T-helper 17 cell (primary cell): ENCODE measurements at regions not wholly inside any gene's neighbourhood (a gene's known extent, or its start where the extent isn't known, plus 50 kb on each side); places are given as distances from the start of the nearest gene placed in this dataset.

ENCODE experiments used
- ATAC-seq: fragments of 150-1000 bp; cut with Tn5 transposase; 2 replicates; pipeline ENCODE4 v1.10.0; 2021; ENCODE audit warnings: mild to moderate bottlenecking, moderate library complexity
- DNase-seq, 3 donors: peaks; one replicate each; pipeline versions ENCODE4 v3.0.0 to v3.0.0-alpha.2; 2020 to 2021
- H3K9me3 ChIP-seq: one replicate; pipeline ENCODE4 v1.7.0; 2013; ENCODE audit warnings: low read length, mild to moderate bottlenecking; ENCODE audit not compliant: control insufficient read depth, poor library complexity, severe bottlenecking
- H3K27ac Mint-ChIP-seq: one replicate; pipeline ENCODE4 v1.8.0; 2022; ENCODE audit warnings: mild to moderate bottlenecking, moderate library complexity, mixed read lengths
- H3K27me3 Mint-ChIP-seq: one replicate; pipeline ENCODE4 v1.8.0; 2022; ENCODE audit warnings: mixed read lengths
- H3K36me3 Mint-ChIP-seq: one replicate; pipeline ENCODE4 v1.8.0; 2022; ENCODE audit warnings: low read depth, mixed read lengths
- H3K4me1 Mint-ChIP-seq: one replicate; pipeline ENCODE4 v1.8.0; 2022; ENCODE audit warnings: mild to moderate bottlenecking, mixed read lengths
- H3K4me3 Mint-ChIP-seq: one replicate; pipeline ENCODE4 v1.8.0; 2022; ENCODE audit warnings: mild to moderate bottlenecking, moderate library complexity, mixed read lengths

- Mint-ChIP-seq H3K27ac (no peak overlapping the region), H3K27me3 (no peaks in the 10 kb centered on the region), H3K4me3 (no peak overlapping the region), H3K4me1 (no peaks in the 10 kb centered on the region), H3K36me3 (no peaks in the 10 kb centered on the region)
- ATAC-seq (no peak), DNase-seq (no peak)
- no peaks in the 10 kb centered on the region for H3K9me3 ChIP-seq
Measured at GRCh38 chr5:92424785-92425426, 1041.8 kb upstream of the ARRDC3 start.

GRCh38 chr5:92421942-92422341 is 1038.8 kb upstream of the ARRDC3 start:
- ATAC-seq: no peak
- Mint-ChIP-seq H3K36me3 (no peaks in the 10 kb centered on the region), H3K4me1 (no peaks in the 10 kb centered on the region)

DNA sequence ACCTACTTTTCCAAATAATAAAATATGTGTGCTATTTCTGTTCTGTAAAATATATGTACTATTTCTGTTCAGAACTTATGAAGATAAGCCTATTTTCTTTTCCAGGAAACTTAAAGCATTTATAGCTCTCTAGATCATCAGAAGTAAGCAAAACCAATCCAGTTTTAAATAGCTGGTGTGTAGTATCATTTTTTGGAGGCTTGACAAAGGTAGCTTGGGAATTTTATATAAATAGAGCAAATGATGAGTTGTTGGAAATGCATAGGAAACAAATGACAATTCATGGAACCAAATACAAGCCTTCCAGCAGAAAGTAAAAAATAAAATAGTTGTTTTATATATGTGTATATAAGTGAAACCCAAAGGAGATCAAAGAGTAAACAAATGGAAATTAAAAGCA is 1038.1 kb upstream of the ARRDC3 start:
- H3K4me3 Mint-ChIP-seq: no peak overlapping the region
- no peak overlapping the region for H3K27ac Mint-ChIP-seq
- H3K4me1 Mint-ChIP-seq: no peaks in the 10 kb centered on the region
- H3K9me3 ChIP-seq: no peaks in the 10 kb centered on the region
- H3K27me3 Mint-ChIP-seq: no peaks in the 10 kb centered on the region
- ATAC-seq (no peak), DNase-seq (no peak)
- no peaks in the 10 kb centered on the region for H3K36me3 Mint-ChIP-seq

More at GRCh38 chr5:92421942-92422341, 1038.8 kb upstream of the ARRDC3 start:
- H3K9me3 ChIP-seq: no peaks in the 10 kb centered on the region
- Mint-ChIP-seq H3K27me3 (no peaks in the 10 kb centered on the region), H3K27ac (no peak overlapping the region), H3K4me3 (no peak overlapping the region)
- DNase-seq: no peak

- no peak overlapping the region for H3K4me3 Mint-ChIP-seq
- no peak overlapping the region for H3K27ac Mint-ChIP-seq
- no peaks in the 10 kb centered on the region for H3K36me3 Mint-ChIP-seq
- H3K4me1 Mint-ChIP-seq: no peaks in the 10 kb centered on the region
- H3K27me3 Mint-ChIP-seq: no peaks in the 10 kb centered on the region
- H3K9me3 ChIP-seq: no peaks in the 10 kb centered on the region
- ATAC-seq: no peak
- no peak for DNase-seq
Measured at GRCh38 chr5:92419261-92419660, 1036.1 kb upstream of the ARRDC3 start.

DNA sequence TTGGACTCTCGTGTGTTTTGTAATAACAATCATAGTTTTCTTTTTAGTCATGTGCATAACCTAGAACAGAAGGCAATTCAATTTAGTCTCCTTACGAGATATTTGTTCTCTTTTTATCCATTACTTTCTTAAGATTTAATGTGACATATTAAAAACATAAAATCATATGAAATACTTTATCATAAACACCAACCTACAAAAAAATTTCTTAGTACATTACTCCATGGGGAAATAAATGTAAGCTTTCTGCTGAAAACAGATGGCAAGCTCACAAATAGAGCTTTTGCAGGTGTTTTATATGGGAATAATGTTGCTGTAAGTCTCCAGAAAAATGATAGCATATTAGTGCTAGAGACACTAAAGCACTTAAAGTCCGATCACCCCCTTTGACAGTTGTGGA is 1035.2 kb upstream of the ARRDC3 start:
- H3K27me3 Mint-ChIP-seq: no peaks in the 10 kb centered on the region
- H3K27ac Mint-ChIP-seq: no peak overlapping the region
- no peak for ATAC-seq
- H3K36me3 Mint-ChIP-seq: no peaks in the 10 kb centered on the region
- H3K4me1 Mint-ChIP-seq: no peaks in the 10 kb centered on the region
- H3K4me3 Mint-ChIP-seq: no peak overlapping the region
- H3K9me3 ChIP-seq: no peaks in the 10 kb centered on the region
- DNase-seq: no peak

GRCh38 chr5:92409134-92409533 is 1026.0 kb upstream of the ARRDC3 start:
- Mint-ChIP-seq H3K27me3 (no peaks in the 10 kb centered on the region), H3K36me3 (no peaks in the 10 kb centered on the region), H3K27ac (no peak overlapping the region), H3K4me3 (no peak overlapping the region), H3K4me1 (no peaks in the 10 kb centered on the region)
- H3K9me3 ChIP-seq: no peaks in the 10 kb centered on the region
- DNase-seq (no peak), ATAC-seq (no peak)

DNA sequence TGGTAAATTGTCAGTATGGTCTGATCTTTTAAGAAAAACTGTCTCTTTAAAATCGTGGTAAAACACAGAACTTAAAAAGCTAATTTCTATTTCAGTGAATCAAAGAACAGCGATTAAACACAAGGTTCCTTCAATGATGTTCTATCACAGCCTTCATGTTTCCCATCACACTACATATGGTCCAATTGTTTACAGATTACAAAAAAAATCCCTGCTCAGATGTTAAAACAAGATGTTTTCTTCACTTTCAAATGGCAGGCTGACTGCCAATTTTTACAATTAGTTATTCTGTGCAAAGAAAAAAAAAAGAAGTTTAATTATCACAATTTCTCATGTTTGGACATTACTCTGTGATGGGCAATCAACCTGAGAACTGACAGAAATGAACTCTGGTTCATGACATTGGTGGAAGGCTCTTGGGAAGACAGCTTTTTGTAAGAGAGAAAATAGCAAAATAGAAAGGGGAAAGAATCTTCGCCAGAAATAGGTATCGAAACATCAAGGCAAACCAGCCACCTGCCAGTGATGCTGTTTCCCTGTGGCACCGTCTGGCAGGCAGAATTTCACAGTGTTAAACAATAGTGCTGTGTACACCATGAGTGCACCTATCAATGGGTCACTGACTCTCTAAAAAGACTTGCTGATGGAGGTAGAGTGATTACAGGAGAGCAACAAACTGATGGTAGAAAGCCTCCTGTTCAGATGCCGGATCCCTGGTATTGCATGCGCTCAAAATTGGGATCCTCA is 1020.0 kb upstream of the ARRDC3 start:
- DNase-seq (no peak), ATAC-seq (no peak)
- Mint-ChIP-seq H3K4me1 (no peaks in the 10 kb centered on the region), H3K27me3 (no peaks in the 10 kb centered on the region), H3K36me3 (no peaks in the 10 kb centered on the region), H3K4me3 (no peak overlapping the region), H3K27ac (no peak overlapping the region)
- H3K9me3 ChIP-seq: no peaks in the 10 kb centered on the region

DNA sequence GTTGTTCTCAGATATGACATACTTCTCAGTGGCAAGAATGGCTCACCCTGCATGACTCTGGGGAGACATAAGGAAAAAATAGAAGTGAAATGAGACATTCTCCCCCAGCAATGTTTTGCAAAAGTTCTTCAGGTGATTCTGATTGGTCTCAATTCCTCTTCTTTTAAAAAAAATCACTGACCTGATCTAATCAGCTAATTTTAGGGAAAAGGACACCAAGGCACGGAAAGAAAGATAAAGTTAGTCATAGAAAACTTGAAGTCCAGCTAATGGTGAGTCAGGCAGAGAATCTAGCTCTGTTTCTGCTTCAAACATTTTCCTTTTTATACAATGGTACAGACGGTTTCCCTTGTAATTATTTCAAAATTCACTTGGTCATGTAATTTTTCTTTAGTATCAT is 1018.9 kb upstream of the ARRDC3 start:
- H3K27ac Mint-ChIP-seq: no peak overlapping the region
- DNase-seq (no peak), ATAC-seq (no peak)
- H3K9me3 ChIP-seq: no peaks in the 10 kb centered on the region
- no peak overlapping the region for H3K4me3 Mint-ChIP-seq
- no peaks in the 10 kb centered on the region for H3K27me3 Mint-ChIP-seq
- no peaks in the 10 kb centered on the region for H3K36me3 Mint-ChIP-seq
- no peaks in the 10 kb centered on the region for H3K4me1 Mint-ChIP-seq

GRCh38 chr5:92401492-92401891 is 1018.4 kb upstream of the ARRDC3 start:
- H3K9me3 ChIP-seq: no peaks in the 10 kb centered on the region
- Mint-ChIP-seq H3K27me3 (no peaks in the 10 kb centered on the region), H3K27ac (no peak overlapping the region), H3K4me1 (no peaks in the 10 kb centered on the region), H3K4me3 (no peak overlapping the region), H3K36me3 (no peaks in the 10 kb centered on the region)
- DNase-seq: no peak
- ATAC-seq: no peak

GRCh38 chr5:92394936-92395335 is 1011.8 kb upstream of the ARRDC3 start:
- Mint-ChIP-seq H3K4me3 (no peak overlapping the region), H3K4me1 (no peaks in the 10 kb centered on the region), H3K27me3 (no peaks in the 10 kb centered on the region), H3K27ac (no peak overlapping the region), H3K36me3 (no peaks in the 10 kb centered on the region)
- DNase-seq (no peak), ATAC-seq (no peak)
- no peaks in the 10 kb centered on the region for H3K9me3 ChIP-seq

DNA sequence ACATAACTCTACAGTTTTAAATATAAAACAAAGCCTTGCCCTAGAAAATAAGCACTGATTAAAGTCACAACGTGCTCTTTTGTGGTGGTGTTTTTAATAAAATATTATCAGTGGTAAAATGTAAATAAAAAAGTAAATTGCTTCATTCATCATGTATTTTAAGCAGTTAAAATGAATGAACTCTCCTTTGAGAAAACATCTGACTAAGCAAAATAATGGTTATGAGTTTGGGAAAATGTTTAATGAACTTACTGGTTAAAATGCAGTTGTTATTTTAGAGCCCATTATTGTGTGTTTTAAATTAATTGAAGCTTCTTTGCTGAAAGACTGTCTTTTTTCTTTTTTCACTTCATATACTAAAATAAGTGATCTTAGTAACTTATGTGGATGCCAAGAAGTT is 1007.5 kb upstream of the ARRDC3 start:
- Mint-ChIP-seq H3K27me3 (no peaks in the 10 kb centered on the region), H3K4me1 (no peaks in the 10 kb centered on the region), H3K27ac (no peak overlapping the region), H3K4me3 (no peak overlapping the region), H3K36me3 (no peaks in the 10 kb centered on the region)
- ATAC-seq: no peak
- no peak for DNase-seq
- H3K9me3 ChIP-seq: no peaks in the 10 kb centered on the region

DNA sequence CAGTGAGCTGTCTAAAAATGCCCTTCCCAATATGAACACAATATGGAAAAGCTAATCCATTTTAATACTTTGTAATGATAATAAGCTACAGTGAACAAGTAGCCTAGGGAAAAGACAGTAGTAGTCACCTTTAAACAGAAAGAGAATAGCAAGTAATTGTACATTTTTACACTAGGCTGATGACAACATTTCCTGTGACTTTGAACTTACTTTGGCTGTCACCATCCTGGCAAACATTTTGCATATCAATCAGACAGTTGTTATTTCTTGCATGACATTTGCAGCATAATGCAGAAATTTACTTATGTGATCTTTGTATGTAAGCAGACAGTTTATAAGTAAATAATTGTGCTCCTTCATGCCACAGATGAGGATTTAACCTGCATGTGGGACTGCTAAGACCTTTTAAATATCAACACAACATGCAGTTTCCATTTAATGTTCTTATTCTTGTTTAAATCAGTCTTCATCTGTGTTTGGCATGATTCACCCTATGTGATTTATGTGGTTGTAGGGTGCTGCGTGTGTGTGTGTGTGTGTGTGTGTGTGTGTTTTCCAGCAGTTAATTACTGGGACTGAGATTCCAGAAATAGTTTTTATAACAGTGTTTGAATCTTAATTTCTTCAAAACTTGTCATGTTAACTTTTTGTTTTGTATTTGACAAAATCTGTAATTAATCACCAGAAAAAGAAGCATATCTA is 997.1 kb upstream of the ARRDC3 start:
- H3K27me3 Mint-ChIP-seq: no peaks in the 10 kb centered on the region
- H3K36me3 Mint-ChIP-seq: no peaks in the 10 kb centered on the region
- no peaks in the 10 kb centered on the region for H3K9me3 ChIP-seq
- no peak for DNase-seq
- no peaks in the 10 kb centered on the region for H3K4me1 Mint-ChIP-seq
- no peak overlapping the region for H3K27ac Mint-ChIP-seq
- no peak overlapping the region for H3K4me3 Mint-ChIP-seq
- no peak for ATAC-seq

- ATAC-seq: no peak
- no peaks in the 10 kb centered on the region for H3K4me1 Mint-ChIP-seq
- no peaks in the 10 kb centered on the region for H3K27me3 Mint-ChIP-seq
- H3K27ac Mint-ChIP-seq: no peak overlapping the region
- no peak for DNase-seq
- no peaks in the 10 kb centered on the region for H3K36me3 Mint-ChIP-seq
- no peak overlapping the region for H3K4me3 Mint-ChIP-seq
- H3K9me3 ChIP-seq: no peaks in the 10 kb centered on the region
Measured at GRCh38 chr5:92378966-92379611, 996.0 kb upstream of the ARRDC3 start.
